GM23248 (cell line): ENCODE measurements at regions not wholly inside any gene's neighbourhood (a gene's known extent, or its start where the extent isn't known, plus 50 kb on each side); places are given as distances from the start of the nearest gene placed in this dataset.

Experiments used
- EZH2 ChIP-seq: fragments of 200-600 bp; sonication (generic); IDR thresholded peaks from 2 replicates; pipeline ENCODE4 v1.6.1; 2018; ENCODE audit warnings: antibody characterized with exemption, mild to moderate bottlenecking; ENCODE audit not compliant: insufficient read depth, poor library complexity, severe bottlenecking
- EZH2phosphoT487 ChIP-seq: fragments of 200-600 bp; sonication (generic); IDR thresholded peaks from 2 replicates; pipeline ENCODE4 v1.6.1; 2018; ENCODE audit warnings: antibody characterized with exemption, moderate library complexity, mild to moderate bottlenecking, low read depth; ENCODE audit not compliant: insufficient read depth

- TF ChIP-seq EZH2phosphoT487 = no peak
- TF ChIP-seq EZH2 = no peak
These were observed 70.6 kb upstream of the ARID5B start for GRCh38 chr10:61830846-61831273.
